ENCODE measurements at regions not wholly inside any gene's neighbourhood (a gene's known extent, or its start where the extent isn't known, plus 50 kb on each side); places are given as distances from the start of the nearest gene placed in this dataset.

- no peaks in the 10 kb centered on the region; the same call in none of the 2 replicates for H3K4me1 ChIP-seq (ENCODE audit: control insufficient read depth, insufficient read depth, low read length)
- BruUV-seq (replicated peaks): no TSS peak
- intact Hi-C loops (cut with micrococcal nuclease; ENCODE audit: unreplicated experiment): no loop called here
- no peak overlapping the region for H3K4me3 ChIP-seq (ENCODE audit: low read depth in 2 of 2, low read length in 2 of 2)
- ChIA-PET POLR2A (no interaction called here), CTCF (no interaction called here)
- H3K27me3 ChIP-seq (ENCODE audit: control insufficient read depth, insufficient read depth, low read length): no peaks in the 10 kb centered on the region
- no peaks in the 10 kb centered on the region for H3K9me3 ChIP-seq (ENCODE audit: control insufficient read depth, insufficient read depth, low read depth, low read length)
- H3K27ac ChIP-seq (ENCODE audit: low read length): no peak overlapping the region
- no peak for DNase-seq (ENCODE audit: low read depth, low spot score)
- ATAC-seq: no peak
- TF ChIP-seq SIN3A (IDR thresholded peaks at IDR 0.05; ENCODE audit: borderline replicate concordance, insufficient read depth, low read depth, low read length) (no peak), REST (IDR thresholded peaks at IDR 0.05; ENCODE audit: insufficient read depth in 1 of 2, low read depth in 2 of 2, low read length in 1 of 2) (no peak), TCF7L2 (IDR thresholded peaks at IDR 0.05; ENCODE audit: low read depth, low read length) (no peak), POLR2AphosphoS5 (IDR thresholded peaks at IDR 0.05; ENCODE audit: low read depth, low read length) (no peak), CTCF (IDR thresholded peaks at IDR 0.05) (no peak)
- no peaks in the 10 kb centered on the region for H3K36me3 ChIP-seq (ENCODE audit: control insufficient read depth, insufficient read depth, low read length)
- in situ Hi-C loops (cut with HindIII; ENCODE audit: low pct_unique_long_range_greater_than_20kb, low sequenced_read_pairs): no loop called here
Measured at GRCh38 chr15:31265871-31266711, 60.5 kb upstream of the KLF13 start.

- no peak overlapping the region for H3K4me3 ChIP-seq (ENCODE audit: low read depth in 2 of 2, low read length in 2 of 2)
- in situ Hi-C loops (cut with HindIII; ENCODE audit: low pct_unique_long_range_greater_than_20kb, low sequenced_read_pairs): no loop called here
- DNase-seq (ENCODE audit: low read depth, low spot score) (no peak), ATAC-seq (no peak)
- no TSS peak for BruUV-seq (replicated peaks)
- ChIA-PET CTCF (no interaction called here), POLR2A (no interaction called here)
- no peak overlapping the region for H3K27ac ChIP-seq (ENCODE audit: low read length)
- no peaks in the 10 kb centered on the region; the same call in none of the 2 replicates for H3K4me1 ChIP-seq (ENCODE audit: control insufficient read depth, insufficient read depth, low read length)
- intact Hi-C loops (cut with micrococcal nuclease; ENCODE audit: unreplicated experiment): no loop called here
- no peak for TF ChIP-seq REST (IDR thresholded peaks at IDR 0.05; ENCODE audit: insufficient read depth in 1 of 2, low read depth in 2 of 2, low read length in 1 of 2)
- TF ChIP-seq TCF7L2 (IDR thresholded peaks at IDR 0.05; ENCODE audit: low read depth, low read length): no peak
- no peak for TF ChIP-seq POLR2AphosphoS5 (IDR thresholded peaks at IDR 0.05; ENCODE audit: low read depth, low read length)
- no peak for TF ChIP-seq CTCF (IDR thresholded peaks at IDR 0.05)
- TF ChIP-seq SIN3A (IDR thresholded peaks at IDR 0.05; ENCODE audit: borderline replicate concordance, insufficient read depth, low read depth, low read length): no peak
- H3K27me3 ChIP-seq (ENCODE audit: control insufficient read depth, insufficient read depth, low read length): no peaks in the 10 kb centered on the region
- no peaks in the 10 kb centered on the region for H3K36me3 ChIP-seq (ENCODE audit: control insufficient read depth, insufficient read depth, low read length)
- no peaks in the 10 kb centered on the region for H3K9me3 ChIP-seq (ENCODE audit: control insufficient read depth, insufficient read depth, low read depth, low read length)
Measured at GRCh38 chr15:31266712-31267111, 59.9 kb upstream of the KLF13 start.

Data from Panc1 (cell line).